ENCODE measurements at regions not wholly inside any gene's neighbourhood (a gene's known extent, or its start where the extent isn't known, plus 50 kb on each side); places are given as distances from the start of the nearest gene placed in this dataset.

DNA sequence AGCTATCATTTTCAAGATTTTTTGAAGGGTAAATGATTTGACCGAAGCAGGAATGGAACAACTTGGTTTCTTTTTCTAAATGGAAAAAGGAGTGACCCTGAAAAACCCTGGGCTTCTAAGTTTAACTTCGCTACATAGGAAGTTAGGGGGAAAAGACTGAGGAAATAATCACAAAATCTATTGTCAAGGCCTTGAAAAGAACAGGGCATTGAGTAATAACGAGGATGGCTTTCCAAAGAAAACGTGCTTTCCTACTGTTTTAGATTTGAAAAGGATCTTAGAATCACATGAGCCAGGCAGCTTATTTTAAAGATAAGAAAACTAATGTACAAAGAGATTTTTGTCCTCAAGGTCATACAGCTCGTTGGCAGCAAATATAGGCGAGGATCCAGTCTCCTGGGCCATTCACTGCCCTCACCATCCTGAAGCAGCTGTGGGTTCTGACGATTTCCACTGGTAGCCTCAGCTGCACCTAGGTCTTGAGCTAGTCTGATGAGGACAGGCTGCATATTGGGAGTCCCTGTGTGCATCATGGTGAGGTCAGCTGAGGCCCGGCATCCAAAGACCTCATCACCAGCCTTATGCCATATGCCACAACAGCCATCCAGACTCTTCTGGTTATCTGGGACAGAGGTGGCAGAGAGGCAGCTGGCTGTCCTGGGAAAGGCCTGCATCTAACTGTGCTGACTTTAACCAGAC lies 384.7 kb upstream of the NRP1 start:
- TF ChIP-seq, protein P1, sequence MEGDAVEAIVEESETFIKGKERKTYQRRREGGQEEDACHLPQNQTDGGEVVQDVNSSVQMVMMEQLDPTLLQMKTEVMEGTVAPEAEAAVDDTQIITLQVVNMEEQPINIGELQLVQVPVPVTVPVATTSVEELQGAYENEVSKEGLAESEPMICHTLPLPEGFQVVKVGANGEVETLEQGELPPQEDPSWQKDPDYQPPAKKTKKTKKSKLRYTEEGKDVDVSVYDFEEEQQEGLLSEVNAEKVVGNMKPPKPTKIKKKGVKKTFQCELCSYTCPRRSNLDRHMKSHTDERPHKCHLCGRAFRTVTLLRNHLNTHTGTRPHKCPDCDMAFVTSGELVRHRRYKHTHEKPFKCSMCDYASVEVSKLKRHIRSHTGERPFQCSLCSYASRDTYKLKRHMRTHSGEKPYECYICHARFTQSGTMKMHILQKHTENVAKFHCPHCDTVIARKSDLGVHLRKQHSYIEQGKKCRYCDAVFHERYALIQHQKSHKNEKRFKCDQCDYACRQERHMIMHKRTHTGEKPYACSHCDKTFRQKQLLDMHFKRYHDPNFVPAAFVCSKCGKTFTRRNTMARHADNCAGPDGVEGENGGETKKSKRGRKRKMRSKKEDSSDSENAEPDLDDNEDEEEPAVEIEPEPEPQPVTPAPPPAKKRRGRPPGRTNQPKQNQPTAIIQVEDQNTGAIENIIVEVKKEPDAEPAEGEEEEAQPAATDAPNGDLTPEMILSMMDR (conservative IDR thresholded peaks at IDR 0.05; ENCODE audit: low read depth, low read length) = no peak
- no peak for TF ChIP-seq EZH2 (IDR thresholded peaks at IDR 0.05; ENCODE audit: borderline replicate concordance, low read depth, low read length, poor library complexity, severe bottlenecking)
